Duodenal mucosa (tissue), 2 donors: ENCODE measurements at regions not wholly inside any gene's neighbourhood (a gene's known extent, or its start where the extent isn't known, plus 50 kb on each side); places are given as distances from the start of the nearest gene placed in this dataset.

ENCODE experiments used
- H3K27ac ChIP-seq: one replicate; pipeline ENCODE4 v1.7.0; 2013; ENCODE audit warnings: low read depth, low read length
- H3K27me3 ChIP-seq, 2 donors: one replicate each; pipeline ENCODE4 v1.7.0; 2013; ENCODE audit warnings: low read length in 2 of 2, control low read depth in 1 of 2; ENCODE audit not compliant: insufficient read depth in 2 of 2, control insufficient read depth in 1 of 2
- H3K36me3 ChIP-seq, 2 donors: one replicate each; pipeline ENCODE4 v1.7.0; 2013; ENCODE audit warnings: low read length in 2 of 2, control low read depth in 1 of 2; ENCODE audit not compliant: insufficient read depth in 2 of 2, control insufficient read depth in 1 of 2
- H3K4me1 ChIP-seq, 2 donors: one replicate each; pipeline ENCODE4 v1.7.0; 2013; ENCODE audit warnings: low read length in 2 of 2, control low read depth in 1 of 2; ENCODE audit not compliant: insufficient read depth in 2 of 2, control insufficient read depth in 1 of 2
- H3K4me3 ChIP-seq, 2 donors: one replicate each; pipeline ENCODE4 v1.7.0; 2013; ENCODE audit warnings: low read length in 2 of 2, low read depth in 1 of 2
- H3K9ac ChIP-seq, 2 donors: one replicate each; pipeline ENCODE4 v1.7.0; 2013; ENCODE audit warnings: low read length in 2 of 2, low read depth in 1 of 2
- H3K9me3 ChIP-seq, 2 donors: one replicate each; pipeline ENCODE4 v1.7.0; 2013; ENCODE audit warnings: low read length in 2 of 2, control low read depth in 1 of 2; ENCODE audit not compliant: control insufficient read depth in 1 of 2

DNA sequence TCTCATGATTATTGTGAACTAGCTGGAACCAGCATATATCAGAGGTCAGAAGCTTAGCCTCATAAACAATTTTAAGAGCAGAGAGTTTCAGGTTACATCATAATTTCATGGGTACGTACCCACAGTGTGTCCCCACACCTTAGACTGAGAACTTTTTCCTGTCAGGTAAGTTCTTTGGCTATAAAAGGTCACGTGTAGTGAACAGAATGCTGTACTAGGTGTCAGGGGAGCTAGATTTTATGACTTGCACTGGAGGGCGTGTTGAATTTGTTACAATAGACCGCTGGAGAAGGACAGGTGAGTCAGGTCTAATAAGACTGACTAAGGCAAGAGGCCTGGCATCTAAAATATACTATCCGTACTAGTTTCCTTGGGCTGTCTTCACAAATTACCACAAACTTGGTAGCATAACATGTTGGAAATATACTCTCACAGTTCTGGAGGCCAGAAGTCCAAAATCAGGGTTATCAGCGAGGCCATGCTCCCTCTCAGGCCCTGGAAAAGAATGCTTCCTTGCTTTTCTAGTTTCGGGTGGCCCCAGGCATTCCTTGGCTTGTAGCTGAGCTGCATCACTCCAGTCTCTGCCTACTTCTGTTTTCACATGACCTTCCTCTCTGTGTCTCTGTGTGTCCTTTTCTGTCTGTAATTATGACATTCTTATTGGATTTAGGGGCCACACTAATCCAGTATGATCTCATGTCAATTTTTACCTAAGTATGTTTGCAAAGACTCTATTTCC is 512.0 kb upstream of the NR3C2 start:
- Histone ChIP-seq H3K27ac (no peak overlapping the region), H3K9ac (no peak overlapping the region)

GRCh38 chr4:148951346-148951745 is 509.1 kb upstream of the NR3C2 start:
- no peak overlapping the region for H3K27ac ChIP-seq
- no peak overlapping the region for H3K4me3 ChIP-seq
- H3K36me3 ChIP-seq: no peaks in the 10 kb centered on the region
- H3K27me3 ChIP-seq: no peaks in the 10 kb centered on the region
- H3K4me1 ChIP-seq: no peaks in the 10 kb centered on the region
- H3K9me3 ChIP-seq: no peaks in the 10 kb centered on the region
- no peak overlapping the region for H3K9ac ChIP-seq

More for the DNA sequence above, 512.0 kb upstream of the NR3C2 start:
- Histone ChIP-seq H3K36me3 (no peaks in the 10 kb centered on the region), H3K9me3 (no peaks in the 10 kb centered on the region), H3K4me1 (no peaks in the 10 kb centered on the region), H3K27me3 (no peaks in the 10 kb centered on the region), H3K4me3 (no peak overlapping the region)

DNA sequence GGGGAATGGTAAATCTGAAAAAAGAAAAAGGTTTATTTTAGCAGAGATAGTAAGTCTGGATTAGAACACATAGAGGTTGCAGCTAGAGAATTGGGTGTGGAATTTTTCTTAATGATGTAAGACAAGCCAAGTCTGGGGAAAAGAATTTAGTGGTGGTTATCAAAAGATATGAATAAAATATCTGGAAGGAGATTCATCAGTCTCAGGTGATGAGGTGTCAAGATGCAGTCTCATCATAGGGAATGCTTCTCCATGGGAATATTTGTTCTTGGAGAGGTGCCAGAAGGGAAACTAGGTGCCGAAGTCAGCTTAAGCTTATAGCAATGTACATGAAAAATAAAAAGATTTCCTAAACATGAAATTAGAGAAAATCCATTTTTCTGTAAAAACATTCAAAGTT is 504.1 kb upstream of the NR3C2 start:
- no peaks in the 10 kb centered on the region for H3K4me1 ChIP-seq
- H3K27me3 ChIP-seq: no peaks in the 10 kb centered on the region
- no peaks in the 10 kb centered on the region for H3K9me3 ChIP-seq
- no peaks in the 10 kb centered on the region for H3K36me3 ChIP-seq
- no peak overlapping the region for H3K4me3 ChIP-seq
- H3K9ac ChIP-seq: no peak overlapping the region
- H3K27ac ChIP-seq: no peak overlapping the region

GRCh38 chr4:148944839-148945219 is 502.6 kb upstream of the NR3C2 start:
- Histone ChIP-seq H3K4me3 (no peak overlapping the region), H3K9ac (no peak overlapping the region), H3K4me1 (no peaks in the 10 kb centered on the region), H3K27ac (no peak overlapping the region), H3K36me3 (no peaks in the 10 kb centered on the region), H3K27me3 (no peaks in the 10 kb centered on the region), H3K9me3 (no peaks in the 10 kb centered on the region)

GRCh38 chr4:148944136-148944838 is 502.1 kb upstream of the NR3C2 start:
- H3K4me3 ChIP-seq: no peak overlapping the region
- no peak overlapping the region for H3K9ac ChIP-seq
- no peak overlapping the region for H3K27ac ChIP-seq
- no peaks in the 10 kb centered on the region for H3K27me3 ChIP-seq
- H3K9me3 ChIP-seq: no peaks in the 10 kb centered on the region
- H3K4me1 ChIP-seq: no peaks in the 10 kb centered on the region
- H3K36me3 ChIP-seq: no peaks in the 10 kb centered on the region

DNA sequence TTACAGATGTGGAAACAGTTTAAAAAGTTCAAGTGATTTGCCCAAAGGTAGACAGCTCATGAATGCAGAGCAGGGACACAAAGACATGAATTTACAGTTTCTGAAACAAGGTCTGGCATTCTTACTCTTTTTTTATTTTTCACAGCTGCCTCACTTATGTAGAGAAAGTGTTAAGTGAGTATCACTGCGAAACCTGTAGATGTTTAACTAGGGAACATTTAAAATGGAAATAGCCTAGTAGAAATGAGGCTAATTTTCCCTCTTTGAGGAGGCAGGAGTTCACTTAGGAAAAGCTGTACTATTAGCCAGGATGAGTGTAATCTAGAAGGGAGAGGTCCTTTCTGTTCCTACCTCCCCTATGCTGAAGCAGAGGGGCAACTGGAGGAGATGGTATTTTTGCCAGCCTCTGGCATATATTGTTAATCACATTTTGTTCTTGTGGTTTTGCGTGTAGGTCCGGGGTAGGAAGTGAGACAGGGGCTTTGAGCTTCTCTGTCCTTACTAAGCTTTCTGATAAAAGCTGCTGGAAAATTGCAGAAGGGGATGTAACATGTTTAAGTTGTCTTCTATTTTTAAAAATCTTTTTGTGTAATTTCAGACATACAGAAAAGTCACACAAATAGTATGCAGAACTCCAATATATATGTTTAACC is 492.8 kb upstream of the NR3C2 start:
- Histone ChIP-seq H3K4me3 (no peak overlapping the region), H3K27ac (no peak overlapping the region), H3K4me1 (no peaks in the 10 kb centered on the region), H3K27me3 (no peaks in the 10 kb centered on the region), H3K9ac (no peak overlapping the region), H3K36me3 (no peaks in the 10 kb centered on the region), H3K9me3 (no peaks in the 10 kb centered on the region)

GRCh38 chr4:148926276-148927260 is 484.4 kb upstream of the NR3C2 start:
- Histone ChIP-seq H3K36me3 (no peaks in the 10 kb centered on the region), H3K27ac (no peak overlapping the region), H3K27me3 (no peaks in the 10 kb centered on the region), H3K9me3 (no peaks in the 10 kb centered on the region), H3K4me3 (no peak overlapping the region), H3K9ac (no peak overlapping the region), H3K4me1 (peaks cover 0 to 10% of the 10 kb centered on the region in 2 donors)

DNA sequence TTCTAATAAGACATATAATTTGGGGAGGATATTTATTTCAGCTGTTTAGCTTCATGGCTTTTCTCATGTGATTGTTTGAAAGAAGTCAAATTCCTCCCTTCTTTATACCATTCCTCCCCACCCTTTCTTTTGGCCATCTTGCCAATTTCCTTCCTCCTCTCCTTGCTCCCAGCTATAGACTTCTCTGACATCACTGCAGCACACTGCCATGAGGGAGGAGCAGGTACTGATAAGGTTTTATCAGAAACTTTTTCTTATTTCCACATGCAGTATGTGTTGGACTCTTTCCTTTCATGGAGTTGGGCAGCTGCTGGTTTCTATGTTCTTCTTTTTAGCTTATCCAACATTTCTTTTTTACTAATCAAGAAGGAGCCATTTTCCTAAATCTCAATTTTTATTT is 481.7 kb upstream of the NR3C2 start:
- no peak overlapping the region for H3K27ac ChIP-seq
- H3K36me3 ChIP-seq: no peaks in the 10 kb centered on the region
- peaks cover 0 to 10% of the 10 kb centered on the region in 2 donors for H3K4me1 ChIP-seq
- no peak overlapping the region for H3K4me3 ChIP-seq
- no peaks in the 10 kb centered on the region for H3K9me3 ChIP-seq
- H3K27me3 ChIP-seq: no peaks in the 10 kb centered on the region
- H3K9ac ChIP-seq: no peak overlapping the region

DNA sequence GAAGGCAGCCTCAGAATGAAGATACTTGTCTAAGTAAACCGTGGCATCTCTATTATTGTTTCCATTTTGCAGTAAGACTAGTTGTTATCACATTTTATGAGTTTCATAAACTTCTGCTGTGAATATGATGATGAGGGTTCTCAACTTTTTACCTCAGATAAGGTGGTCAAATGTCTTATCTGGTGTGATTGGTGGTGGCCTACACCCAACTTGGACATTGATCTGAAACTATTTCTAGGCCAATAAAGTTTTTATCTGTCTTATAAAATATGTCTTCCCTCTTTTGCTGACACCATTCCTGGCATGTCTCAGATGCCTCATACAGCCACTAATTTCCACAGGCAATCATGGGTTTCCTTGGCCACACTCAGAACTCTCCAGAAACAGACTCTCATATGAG is 480.3 kb upstream of the NR3C2 start:
- H3K9ac ChIP-seq: no peak overlapping the region
- no peaks in the 10 kb centered on the region for H3K36me3 ChIP-seq
- no peak overlapping the region for H3K4me3 ChIP-seq
- no peaks in the 10 kb centered on the region for H3K27me3 ChIP-seq
- H3K9me3 ChIP-seq: no peaks in the 10 kb centered on the region
- H3K4me1 ChIP-seq: peaks cover 0 to 10% of the 10 kb centered on the region in 2 donors
- no peak overlapping the region for H3K27ac ChIP-seq
